Fibroblast of skin of right biceps (primary cell): ENCODE measurements at regions not wholly inside any gene's neighbourhood (a gene's known extent, or its start where the extent isn't known, plus 50 kb on each side); places are given as distances from the start of the nearest gene placed in this dataset.

Source experiments
- DNase-seq: peaks from one replicate; pipeline ENCODE4 v3.0.0-alpha.2; 2013

- DNase-seq: no peak
These were observed 270.6 kb downstream of the PBX3 start for GRCh38 chr9:126017758-126018157.

GRCh38 chr9:126020836-126021235 is 273.7 kb downstream of the PBX3 start:
- no peak for DNase-seq

- no peak for DNase-seq
These were observed 276.8 kb downstream of the PBX3 start for GRCh38 chr9:126023962-126024361.

- DNase-seq: no peak
These were observed 277.5 kb downstream of the PBX3 start for GRCh38 chr9:126024581-126025230.

- DNase-seq: no peak
These were observed 278.8 kb downstream of the PBX3 start for GRCh38 chr9:126025991-126026390.

GRCh38 chr9:126027566-126027965 is 280.4 kb downstream of the PBX3 start:
- DNase-seq: no peak

- DNase-seq: no peak
These were observed 281.6 kb downstream of the PBX3 start for GRCh38 chr9:126028746-126029145.

- DNase-seq: no peak
These were observed 283.5 kb downstream of the PBX3 start for GRCh38 chr9:126030716-126031115.

- no peak for DNase-seq
These were observed 283.9 kb downstream of the PBX3 start for GRCh38 chr9:126031116-126031515.

GRCh38 chr9:126032135-126032534 is 285.0 kb downstream of the PBX3 start:
- no peak for DNase-seq

- DNase-seq: no peak
These were observed 286.1 kb downstream of the PBX3 start for GRCh38 chr9:126033318-126033717.

GRCh38 chr9:126033956-126034355 is 286.8 kb downstream of the PBX3 start:
- no peak for DNase-seq

GRCh38 chr9:126036881-126037291 is 289.7 kb downstream of the PBX3 start:
- DNase-seq: peak; percentile 11

- no peak for DNase-seq
These were observed 287.8 kb upstream of the MVB12B start for GRCh38 chr9:126038790-126039189.

- DNase-seq: peak; percentile 8
These were observed 282.9 kb upstream of the MVB12B start for GRCh38 chr9:126043681-126044080.

GRCh38 chr9:126049088-126049487 is 277.5 kb upstream of the MVB12B start:
- DNase-seq: no peak

GRCh38 chr9:126049896-126050604 is 276.6 kb upstream of the MVB12B start:
- DNase-seq: no peak

GRCh38 chr9:126050605-126050990 is 276.0 kb upstream of the MVB12B start:
- no peak for DNase-seq

- DNase-seq: no peak
These were observed 275.0 kb upstream of the MVB12B start for GRCh38 chr9:126051446-126052130.

- DNase-seq: no peak
These were observed 273.8 kb upstream of the MVB12B start for GRCh38 chr9:126052791-126053190.

GRCh38 chr9:126053913-126054312 is 272.7 kb upstream of the MVB12B start:
- no peak for DNase-seq

GRCh38 chr9:126055381-126055985 is 271.1 kb upstream of the MVB12B start:
- DNase-seq: peak; percentile 81

- DNase-seq: no peak
These were observed 270.2 kb upstream of the MVB12B start for GRCh38 chr9:126056312-126057021.
